ENCODE measurements at regions not wholly inside any gene's neighbourhood (a gene's known extent, or its start where the extent isn't known, plus 50 kb on each side); places are given as distances from the start of the nearest gene placed in this dataset.

- TF ChIP-seq, protein P1, sequence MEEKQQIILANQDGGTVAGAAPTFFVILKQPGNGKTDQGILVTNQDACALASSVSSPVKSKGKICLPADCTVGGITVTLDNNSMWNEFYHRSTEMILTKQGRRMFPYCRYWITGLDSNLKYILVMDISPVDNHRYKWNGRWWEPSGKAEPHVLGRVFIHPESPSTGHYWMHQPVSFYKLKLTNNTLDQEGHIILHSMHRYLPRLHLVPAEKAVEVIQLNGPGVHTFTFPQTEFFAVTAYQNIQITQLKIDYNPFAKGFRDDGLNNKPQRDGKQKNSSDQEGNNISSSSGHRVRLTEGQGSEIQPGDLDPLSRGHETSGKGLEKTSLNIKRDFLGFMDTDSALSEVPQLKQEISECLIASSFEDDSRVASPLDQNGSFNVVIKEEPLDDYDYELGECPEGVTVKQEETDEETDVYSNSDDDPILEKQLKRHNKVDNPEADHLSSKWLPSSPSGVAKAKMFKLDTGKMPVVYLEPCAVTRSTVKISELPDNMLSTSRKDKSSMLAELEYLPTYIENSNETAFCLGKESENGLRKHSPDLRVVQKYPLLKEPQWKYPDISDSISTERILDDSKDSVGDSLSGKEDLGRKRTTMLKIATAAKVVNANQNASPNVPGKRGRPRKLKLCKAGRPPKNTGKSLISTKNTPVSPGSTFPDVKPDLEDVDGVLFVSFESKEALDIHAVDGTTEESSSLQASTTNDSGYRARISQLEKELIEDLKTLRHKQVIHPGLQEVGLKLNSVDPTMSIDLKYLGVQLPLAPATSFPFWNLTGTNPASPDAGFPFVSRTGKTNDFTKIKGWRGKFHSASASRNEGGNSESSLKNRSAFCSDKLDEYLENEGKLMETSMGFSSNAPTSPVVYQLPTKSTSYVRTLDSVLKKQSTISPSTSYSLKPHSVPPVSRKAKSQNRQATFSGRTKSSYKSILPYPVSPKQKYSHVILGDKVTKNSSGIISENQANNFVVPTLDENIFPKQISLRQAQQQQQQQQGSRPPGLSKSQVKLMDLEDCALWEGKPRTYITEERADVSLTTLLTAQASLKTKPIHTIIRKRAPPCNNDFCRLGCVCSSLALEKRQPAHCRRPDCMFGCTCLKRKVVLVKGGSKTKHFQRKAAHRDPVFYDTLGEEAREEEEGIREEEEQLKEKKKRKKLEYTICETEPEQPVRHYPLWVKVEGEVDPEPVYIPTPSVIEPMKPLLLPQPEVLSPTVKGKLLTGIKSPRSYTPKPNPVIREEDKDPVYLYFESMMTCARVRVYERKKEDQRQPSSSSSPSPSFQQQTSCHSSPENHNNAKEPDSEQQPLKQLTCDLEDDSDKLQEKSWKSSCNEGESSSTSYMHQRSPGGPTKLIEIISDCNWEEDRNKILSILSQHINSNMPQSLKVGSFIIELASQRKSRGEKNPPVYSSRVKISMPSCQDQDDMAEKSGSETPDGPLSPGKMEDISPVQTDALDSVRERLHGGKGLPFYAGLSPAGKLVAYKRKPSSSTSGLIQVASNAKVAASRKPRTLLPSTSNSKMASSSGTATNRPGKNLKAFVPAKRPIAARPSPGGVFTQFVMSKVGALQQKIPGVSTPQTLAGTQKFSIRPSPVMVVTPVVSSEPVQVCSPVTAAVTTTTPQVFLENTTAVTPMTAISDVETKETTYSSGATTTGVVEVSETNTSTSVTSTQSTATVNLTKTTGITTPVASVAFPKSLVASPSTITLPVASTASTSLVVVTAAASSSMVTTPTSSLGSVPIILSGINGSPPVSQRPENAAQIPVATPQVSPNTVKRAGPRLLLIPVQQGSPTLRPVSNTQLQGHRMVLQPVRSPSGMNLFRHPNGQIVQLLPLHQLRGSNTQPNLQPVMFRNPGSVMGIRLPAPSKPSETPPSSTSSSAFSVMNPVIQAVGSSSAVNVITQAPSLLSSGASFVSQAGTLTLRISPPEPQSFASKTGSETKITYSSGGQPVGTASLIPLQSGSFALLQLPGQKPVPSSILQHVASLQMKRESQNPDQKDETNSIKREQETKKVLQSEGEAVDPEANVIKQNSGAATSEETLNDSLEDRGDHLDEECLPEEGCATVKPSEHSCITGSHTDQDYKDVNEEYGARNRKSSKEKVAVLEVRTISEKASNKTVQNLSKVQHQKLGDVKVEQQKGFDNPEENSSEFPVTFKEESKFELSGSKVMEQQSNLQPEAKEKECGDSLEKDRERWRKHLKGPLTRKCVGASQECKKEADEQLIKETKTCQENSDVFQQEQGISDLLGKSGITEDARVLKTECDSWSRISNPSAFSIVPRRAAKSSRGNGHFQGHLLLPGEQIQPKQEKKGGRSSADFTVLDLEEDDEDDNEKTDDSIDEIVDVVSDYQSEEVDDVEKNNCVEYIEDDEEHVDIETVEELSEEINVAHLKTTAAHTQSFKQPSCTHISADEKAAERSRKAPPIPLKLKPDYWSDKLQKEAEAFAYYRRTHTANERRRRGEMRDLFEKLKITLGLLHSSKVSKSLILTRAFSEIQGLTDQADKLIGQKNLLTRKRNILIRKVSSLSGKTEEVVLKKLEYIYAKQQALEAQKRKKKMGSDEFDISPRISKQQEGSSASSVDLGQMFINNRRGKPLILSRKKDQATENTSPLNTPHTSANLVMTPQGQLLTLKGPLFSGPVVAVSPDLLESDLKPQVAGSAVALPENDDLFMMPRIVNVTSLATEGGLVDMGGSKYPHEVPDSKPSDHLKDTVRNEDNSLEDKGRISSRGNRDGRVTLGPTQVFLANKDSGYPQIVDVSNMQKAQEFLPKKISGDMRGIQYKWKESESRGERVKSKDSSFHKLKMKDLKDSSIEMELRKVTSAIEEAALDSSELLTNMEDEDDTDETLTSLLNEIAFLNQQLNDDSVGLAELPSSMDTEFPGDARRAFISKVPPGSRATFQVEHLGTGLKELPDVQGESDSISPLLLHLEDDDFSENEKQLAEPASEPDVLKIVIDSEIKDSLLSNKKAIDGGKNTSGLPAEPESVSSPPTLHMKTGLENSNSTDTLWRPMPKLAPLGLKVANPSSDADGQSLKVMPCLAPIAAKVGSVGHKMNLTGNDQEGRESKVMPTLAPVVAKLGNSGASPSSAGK (IDR thresholded peaks at IDR 0.05), result no peak
- TF ChIP-seq ARHGAP35 (IDR thresholded peaks at IDR 0.05; ENCODE audit: partially characterized antibody) (no peak), ARNT (IDR thresholded peaks at IDR 0.05) (no peak)
Measured at GRCh38 chr3:26340001-26340400, 282.6 kb upstream of the LRRC3B start (continued).

Measured in K562 (cell line).